K562 (cell line): ENCODE measurements at regions not wholly inside any gene's neighbourhood (a gene's known extent, or its start where the extent isn't known, plus 50 kb on each side); places are given as distances from the start of the nearest gene placed in this dataset.

Experiments
- ATAC-seq: fragments of 200-7000 bp; cut with Tn5 transposase; 3 replicates; pipeline ENCODE4 v1.9.1; 2020; ENCODE audit warnings: moderate library complexity
- BruUV-seq: library from RNA; stranded (reverse); fragments of 400-500 nt; replicated peaks from 2 replicates; lab custom pipeline; 2021; lab: Mats Ljungman, UMichigan
- CTCF ChIA-PET: fragments of 300-600 bp; formaldehyde crosslinking; extraction: SDS; loops from one replicate; lab custom pipeline; 2021; ENCODE audit warnings: low intra/inter-chr PET ratio; lab: Yijun Ruan, JAX
- POLR2A ChIA-PET: fragments of 300-600, 350-650 bp; sonication (Branson Sonifier 250); formaldehyde crosslinking; extraction: SDS; loops from one replicate; lab custom pipeline; 2021; ENCODE audit warnings: antibody characterized with exemption, inconsistent platforms; lab: Yijun Ruan, JAX
- DNase-seq, 4 experiments: peaks; one replicate each; pipeline versions ENCODE4 v3.0.0 to v3.0.0-alpha.2; 2011 to 2018; ENCODE audit warnings: low spot score in 3 of 4, mixed read lengths in 3 of 4; ENCODE audit errors: extremely low read depth in 1 of 4
- FAIRE-seq: peaks from 2 replicates; lab custom pipeline; 2011; peaks lifted over from hg19 to GRCh38; lab: Jason Lieb, UNC
- H2AFZ ChIP-seq: 2 replicates; pipeline ENCODE4 v1.6.0; 2011; ENCODE audit warnings: low read depth, low read length, control low read depth, inconsistent platforms
- H3K27ac ChIP-seq: fragments of 200-600 bp; 3 replicates; pipeline ENCODE4 v1.8.0; 2011; ENCODE audit warnings: low read depth, mild to moderate bottlenecking, control low read depth, inconsistent platforms, low read length, moderate library complexity, mixed read lengths; ENCODE audit errors: extremely low read depth
- H3K27me3 ChIP-seq, 2 experiments: fragments of 300-600 bp in 1 of 2; 2 replicates in 1 of 2; 3 replicates in 1 of 2; pipeline versions ENCODE4 v1.6.0 to v1.8.0; 2011; ENCODE audit warnings: inconsistent platforms in 2 of 2, low read length in 2 of 2, mild to moderate bottlenecking in 1 of 2, mixed read lengths in 1 of 2, moderate library complexity in 1 of 2; ENCODE audit not compliant: control insufficient read depth in 2 of 2, insufficient read depth in 2 of 2
- H3K36me3 ChIP-seq: fragments of 300-600 bp; 3 replicates; pipeline ENCODE4 v1.8.0; 2011; ENCODE audit warnings: mild to moderate bottlenecking, low read length, inconsistent platforms; ENCODE audit not compliant: control insufficient read depth, insufficient read depth
- H3K4me1 ChIP-seq, 2 experiments: fragments of 200-600 bp in 1 of 2; replicated peaks in 1 of 2; 2 replicates in 1 of 2; 3 replicates in 1 of 2; pipeline versions ENCODE4 v1.5.1 to v1.8.0; 2011; ENCODE audit warnings: inconsistent platforms in 2 of 2, low read length in 2 of 2, mild to moderate bottlenecking in 1 of 2, mixed read lengths in 1 of 2, moderate library complexity in 1 of 2; ENCODE audit not compliant: control insufficient read depth in 2 of 2, insufficient read depth in 2 of 2
- H3K4me2 ChIP-seq: 2 replicates; pipeline ENCODE4 v1.6.1; 2011; ENCODE audit warnings: low read length, control low read depth, inconsistent platforms, mixed read lengths; ENCODE audit not compliant: insufficient read depth
- H3K4me3 ChIP-seq: fragments of 200-600 bp; sonication (generic), shearing (Covaris generic); 2 replicates; pipeline ENCODE4 v1.5.1; 2016; ENCODE audit warnings: control low read depth, inconsistent platforms
- H3K79me2 ChIP-seq: fragments of 200-600 bp; 3 replicates; pipeline ENCODE4 v1.8.0; 2011; ENCODE audit warnings: low read length, inconsistent platforms; ENCODE audit not compliant: control insufficient read depth, insufficient read depth
- H3K9ac ChIP-seq, 2 experiments: 2 replicates each; pipeline versions ENCODE4 v1.6.0 to v1.6.1; 2011; ENCODE audit warnings: low read depth in 2 of 2, low read length in 2 of 2, control low read depth in 1 of 2, inconsistent platforms in 1 of 2, mild to moderate bottlenecking in 1 of 2, mixed read lengths in 1 of 2; ENCODE audit not compliant: insufficient read depth in 1 of 2
- H3K9me1 ChIP-seq: one replicate; pipeline ENCODE4 v1.6.0; 2011; ENCODE audit warnings: inconsistent platforms, mild to moderate bottlenecking, low read length, moderate library complexity; ENCODE audit not compliant: control insufficient read depth, insufficient read depth
- H3K9me3 ChIP-seq: replicated peaks from 2 replicates; pipeline ENCODE4 v1.5.1; 2011; ENCODE audit warnings: low read depth, low read length, inconsistent platforms; ENCODE audit not compliant: control insufficient read depth, insufficient read depth
- H4K20me1 ChIP-seq: replicated peaks from 2 replicates; pipeline ENCODE4 v1.6.1; 2011; ENCODE audit warnings: low read length, inconsistent platforms, mixed read lengths; ENCODE audit not compliant: control insufficient read depth, insufficient read depth
- COPS2 ChIP-seq: fragments of 450-650 bp; conservative IDR thresholded peaks from 2 replicates; pipeline ENCODE4 v1.6.1; 2016; ENCODE audit warnings: mild to moderate bottlenecking, moderate library complexity
- GATAD2B ChIP-seq: fragments of 450-650 bp; IDR thresholded peaks from 2 replicates; pipeline ENCODE4 v1.6.1; 2017; ENCODE audit warnings: mild to moderate bottlenecking, borderline replicate concordance
- NELFE ChIP-seq: IDR thresholded peaks from 2 replicates; pipeline ENCODE4 v1.6.1; 2011; ENCODE audit warnings: mild to moderate bottlenecking; ENCODE audit not compliant: insufficient read depth, insufficient read length
- NFXL1 ChIP-seq: fragments of 450-650 bp; formaldehyde crosslinking; IDR thresholded peaks from 2 replicates; pipeline ENCODE4 v1.4.0; 2021; ENCODE audit warnings: mild to moderate bottlenecking
- WGBS: fragments of 100-300 bp; shearing (Covaris generic); methylation state at CpG from one replicate; pipeline ENCODE4 v1.1.6; 2016; ENCODE audit warnings: low coverage, mixed read lengths; ENCODE audit not compliant: insufficient coverage; ENCODE audit errors: missing lambda C conversion rate; 5-methylcytosine and 5-hydroxymethylcytosine counted together
- in situ Hi-C: fragments of 300-500 bp; cut with MboI; formaldehyde crosslinking; loops from 4 replicates; pipeline ENCODE4 v1.15.0; 2018; ENCODE audit warnings: inconsistent platforms, mixed read lengths
- intact Hi-C: fragments of 100-400 bp; cut with micrococcal nuclease; formaldehyde crosslinking; loops from 2 replicates; pipeline ENCODE4 v1.14.2; 2022
- TF ChIP-seq, protein P1 (sequence below), 2 experiments: fragments of 250-450 bp in 1 of 2; fragments of 450-650 bp in 1 of 2; sonication (Bioruptor Pico) in 1 of 2; IDR thresholded peaks; 2 replicates each; pipeline versions ENCODE4 v1.6.1 to v1.8.0; 2016 to 2021; ENCODE audit warnings: mild to moderate bottlenecking in 2 of 2, moderate library complexity in 2 of 2, missing compliant biosample characterization in 1 of 2, missing genetic modification characterization in 1 of 2
- TF ChIP-seq, protein P2 (sequence below): fragments of 250-450 bp; sonication (Bioruptor Pico); IDR thresholded peaks from 2 replicates; pipeline ENCODE4 v1.8.0; 2022; ENCODE audit warnings: moderate library complexity, mild to moderate bottlenecking, inconsistent platforms
- TF ChIP-seq, protein P3 (sequence below): fragments of 450-650 bp; IDR thresholded peaks from 2 replicates; pipeline ENCODE4 v1.7.0; 2016; ENCODE audit warnings: borderline replicate concordance

DNA sequence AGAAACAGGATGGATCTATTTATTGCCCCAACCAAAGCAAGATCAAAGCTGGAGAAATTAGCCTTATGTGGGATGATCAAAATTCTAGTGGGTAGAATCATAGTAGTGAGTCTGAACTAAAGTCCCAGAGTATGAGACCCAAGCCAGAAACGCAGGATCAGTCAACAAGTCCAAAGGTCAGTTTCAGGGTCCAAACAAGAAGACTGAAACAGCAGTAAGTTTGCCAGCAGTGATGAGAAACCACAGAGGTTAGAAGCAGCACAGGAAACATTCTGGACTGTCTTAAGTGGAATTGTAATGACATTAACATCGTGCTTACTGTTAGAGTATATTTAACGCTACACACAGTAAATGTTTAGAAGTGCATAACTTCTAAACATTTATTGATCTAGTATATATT is 251.0 kb downstream of the LRRIQ3 start (continued):
- TF ChIP-seq, protein P1, sequence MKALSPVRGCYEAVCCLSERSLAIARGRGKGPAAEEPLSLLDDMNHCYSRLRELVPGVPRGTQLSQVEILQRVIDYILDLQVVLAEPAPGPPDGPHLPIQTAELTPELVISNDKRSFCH (CRISPR knock-in tag; IDR thresholded peaks at IDR 0.05): no peak
- TF ChIP-seq, protein P1 (tag; IDR thresholded peaks at IDR 0.05): no peak
- no peak for TF ChIP-seq COPS2
- TF ChIP-seq, protein P2, sequence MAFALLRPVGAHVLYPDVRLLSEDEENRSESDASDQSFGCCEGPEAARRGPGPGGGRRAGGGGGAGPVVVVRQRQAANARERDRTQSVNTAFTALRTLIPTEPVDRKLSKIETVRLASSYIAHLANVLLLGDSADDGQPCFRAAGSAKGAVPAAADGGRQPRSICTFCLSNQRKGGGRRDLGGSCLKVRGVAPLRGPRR: no peak
- no peak for TF ChIP-seq NELFE
- TF ChIP-seq, protein P3, sequence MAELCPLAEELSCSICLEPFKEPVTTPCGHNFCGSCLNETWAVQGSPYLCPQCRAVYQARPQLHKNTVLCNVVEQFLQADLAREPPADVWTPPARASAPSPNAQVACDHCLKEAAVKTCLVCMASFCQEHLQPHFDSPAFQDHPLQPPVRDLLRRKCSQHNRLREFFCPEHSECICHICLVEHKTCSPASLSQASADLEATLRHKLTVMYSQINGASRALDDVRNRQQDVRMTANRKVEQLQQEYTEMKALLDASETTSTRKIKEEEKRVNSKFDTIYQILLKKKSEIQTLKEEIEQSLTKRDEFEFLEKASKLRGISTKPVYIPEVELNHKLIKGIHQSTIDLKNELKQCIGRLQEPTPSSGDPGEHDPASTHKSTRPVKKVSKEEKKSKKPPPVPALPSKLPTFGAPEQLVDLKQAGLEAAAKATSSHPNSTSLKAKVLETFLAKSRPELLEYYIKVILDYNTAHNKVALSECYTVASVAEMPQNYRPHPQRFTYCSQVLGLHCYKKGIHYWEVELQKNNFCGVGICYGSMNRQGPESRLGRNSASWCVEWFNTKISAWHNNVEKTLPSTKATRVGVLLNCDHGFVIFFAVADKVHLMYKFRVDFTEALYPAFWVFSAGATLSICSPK: no peak

DNA sequence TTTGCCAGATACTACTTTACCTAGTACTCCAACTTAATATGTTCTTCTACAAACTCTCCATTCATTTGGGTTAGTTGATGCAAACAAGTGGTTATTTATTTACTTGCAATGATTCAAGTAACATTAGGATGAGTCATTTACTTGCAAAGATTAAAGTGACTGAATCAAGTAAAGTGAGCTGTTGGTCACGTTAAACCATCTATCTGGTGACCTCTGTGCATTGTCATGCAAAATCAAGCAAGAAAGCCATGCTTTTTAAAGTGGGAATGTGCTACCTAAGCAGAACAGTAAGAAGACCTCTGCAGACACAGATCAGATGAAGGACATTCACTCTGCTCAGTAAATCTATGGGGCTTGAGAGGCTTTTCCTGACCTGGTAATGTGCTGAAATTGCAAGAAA is 254.7 kb downstream of the LRRIQ3 start:
- Histone ChIP-seq H3K9me3 (no peaks in the 10 kb centered on the region), H4K20me1 (no peaks in the 10 kb centered on the region), H3K36me3 (no peaks in the 10 kb centered on the region), H3K27me3 (no peaks in the 10 kb centered on the region), H3K79me2 (no peaks in the 10 kb centered on the region), H3K27ac (no peak overlapping the region), H2AFZ (no peak overlapping the region), H3K4me2 (no peak overlapping the region), H3K9ac (no peak overlapping the region), H3K4me1 (no peaks in the 10 kb centered on the region), H3K9me1 (no peaks in the 10 kb centered on the region), H3K4me3 (no peak overlapping the region)
- no peak for ATAC-seq
- 0% methylated on average over 1 of the region's 1 CpG for WGBS
- CTCF ChIA-PET: no interaction called here
- intact Hi-C loops: no loop called here
- TF ChIP-seq NFXL1 (CRISPR knock-in tag) (no peak), GATAD2B (no peak)
- BruUV-seq: no TSS peak
- in situ Hi-C loops: no loop called here
- no peak for FAIRE-seq
- POLR2A ChIA-PET: no interaction called here
- DNase-seq: no peak
